ENCODE measurements at regions not wholly inside any gene's neighbourhood (a gene's known extent, or its start where the extent isn't known, plus 50 kb on each side); places are given as distances from the start of the nearest gene placed in this dataset.

GRCh38 chr6:101241442-101241841 lies 152.1 kb upstream of the GRIK2 start:
- H3K27me3 ChIP-seq (ENCODE audit: control insufficient read depth, insufficient read depth, low read length) = no peaks in the 10 kb centered on the region
- no peak for TF ChIP-seq CTCF (IDR thresholded peaks at IDR 0.05; ENCODE audit: insufficient read depth, low read length, severe bottlenecking)
- DNase-seq (ENCODE audit: low read depth) (no peak), FAIRE-seq (no peak)
- H3K4me3 ChIP-seq (ENCODE audit: low read depth, low read length) = no peak overlapping the region
- no peaks in the 10 kb centered on the region for H3K36me3 ChIP-seq (ENCODE audit: control insufficient read depth, insufficient read depth, low read length)

- DNase-seq (ENCODE audit: low read depth) (no peak), FAIRE-seq (no peak)
- H3K4me3 ChIP-seq (ENCODE audit: low read depth, low read length) = no peak overlapping the region
- H3K27me3 ChIP-seq (ENCODE audit: control insufficient read depth, insufficient read depth, low read length) = no peaks in the 10 kb centered on the region
- no peaks in the 10 kb centered on the region for H3K36me3 ChIP-seq (ENCODE audit: control insufficient read depth, insufficient read depth, low read length)
- TF ChIP-seq CTCF (IDR thresholded peaks at IDR 0.05; ENCODE audit: insufficient read depth, low read length, severe bottlenecking) = no peak
These were observed 144.0 kb upstream of the GRIK2 start for GRCh38 chr6:101249470-101249869.

- no peak for TF ChIP-seq CTCF (IDR thresholded peaks at IDR 0.05; ENCODE audit: insufficient read depth, low read length, severe bottlenecking)
- H3K36me3 ChIP-seq (ENCODE audit: control insufficient read depth, insufficient read depth, low read length) = no peaks in the 10 kb centered on the region
- DNase-seq (ENCODE audit: low read depth) = no peak
- no peak overlapping the region for H3K4me3 ChIP-seq (ENCODE audit: low read depth, low read length)
- H3K27me3 ChIP-seq (ENCODE audit: control insufficient read depth, insufficient read depth, low read length) = no peaks in the 10 kb centered on the region
- FAIRE-seq = no peak
These were observed 136.3 kb upstream of the GRIK2 start for GRCh38 chr6:101257163-101257562.

GRCh38 chr6:101259505-101259904 lies 134.0 kb upstream of the GRIK2 start:
- Histone ChIP-seq H3K27me3 (ENCODE audit: control insufficient read depth, insufficient read depth, low read length) (no peaks in the 10 kb centered on the region), H3K36me3 (ENCODE audit: control insufficient read depth, insufficient read depth, low read length) (no peaks in the 10 kb centered on the region), H3K4me3 (ENCODE audit: low read depth, low read length) (no peak overlapping the region)
- DNase-seq (ENCODE audit: low read depth) = peak; percentile 37
- FAIRE-seq = peak; percentile 7
- TF ChIP-seq CTCF (IDR thresholded peaks at IDR 0.05; ENCODE audit: insufficient read depth, low read length, severe bottlenecking) = no peak

- Histone ChIP-seq H3K27me3 (ENCODE audit: control insufficient read depth, insufficient read depth, low read length) (no peaks in the 10 kb centered on the region), H3K36me3 (ENCODE audit: control insufficient read depth, insufficient read depth, low read length) (no peaks in the 10 kb centered on the region), H3K4me3 (ENCODE audit: low read depth, low read length) (no peak overlapping the region)
- FAIRE-seq = no peak
- no peak for DNase-seq (ENCODE audit: low read depth)
- TF ChIP-seq CTCF (IDR thresholded peaks at IDR 0.05; ENCODE audit: insufficient read depth, low read length, severe bottlenecking) = no peak
These were observed 129.9 kb upstream of the GRIK2 start for GRCh38 chr6:101263596-101263995.

- FAIRE-seq = no peak
- H3K36me3 ChIP-seq (ENCODE audit: control insufficient read depth, insufficient read depth, low read length) = no peaks in the 10 kb centered on the region
- TF ChIP-seq CTCF (IDR thresholded peaks at IDR 0.05; ENCODE audit: insufficient read depth, low read length, severe bottlenecking) = no peak
- H3K4me3 ChIP-seq (ENCODE audit: low read depth, low read length) = no peak overlapping the region
- DNase-seq (ENCODE audit: low read depth) = no peak
- H3K27me3 ChIP-seq (ENCODE audit: control insufficient read depth, insufficient read depth, low read length) = no peaks in the 10 kb centered on the region
These were observed 127.4 kb upstream of the GRIK2 start for GRCh38 chr6:101266063-101266462.
